ENCODE measurements at regions not wholly inside any gene's neighbourhood (a gene's known extent, or its start where the extent isn't known, plus 50 kb on each side); places are given as distances from the start of the nearest gene placed in this dataset.

- TF ChIP-seq, protein P1, sequence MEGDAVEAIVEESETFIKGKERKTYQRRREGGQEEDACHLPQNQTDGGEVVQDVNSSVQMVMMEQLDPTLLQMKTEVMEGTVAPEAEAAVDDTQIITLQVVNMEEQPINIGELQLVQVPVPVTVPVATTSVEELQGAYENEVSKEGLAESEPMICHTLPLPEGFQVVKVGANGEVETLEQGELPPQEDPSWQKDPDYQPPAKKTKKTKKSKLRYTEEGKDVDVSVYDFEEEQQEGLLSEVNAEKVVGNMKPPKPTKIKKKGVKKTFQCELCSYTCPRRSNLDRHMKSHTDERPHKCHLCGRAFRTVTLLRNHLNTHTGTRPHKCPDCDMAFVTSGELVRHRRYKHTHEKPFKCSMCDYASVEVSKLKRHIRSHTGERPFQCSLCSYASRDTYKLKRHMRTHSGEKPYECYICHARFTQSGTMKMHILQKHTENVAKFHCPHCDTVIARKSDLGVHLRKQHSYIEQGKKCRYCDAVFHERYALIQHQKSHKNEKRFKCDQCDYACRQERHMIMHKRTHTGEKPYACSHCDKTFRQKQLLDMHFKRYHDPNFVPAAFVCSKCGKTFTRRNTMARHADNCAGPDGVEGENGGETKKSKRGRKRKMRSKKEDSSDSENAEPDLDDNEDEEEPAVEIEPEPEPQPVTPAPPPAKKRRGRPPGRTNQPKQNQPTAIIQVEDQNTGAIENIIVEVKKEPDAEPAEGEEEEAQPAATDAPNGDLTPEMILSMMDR (IDR thresholded peaks at IDR 0.05 in 2 of 3, conservative IDR thresholded peaks at IDR 0.05 in 1 of 3; ENCODE audit: control insufficient read depth in 2 of 3, extremely low read depth in 1 of 3, insufficient read depth in 1 of 3, low read depth in 3 of 3, low read length in 3 of 3) = peak in 1 of 3 experiments; percentile 26; a peak in 1 of 6 replicates
- TF ChIP-seq POLR2A (IDR thresholded peaks at IDR 0.05; ENCODE audit: low read depth, low read length) (no peak), YY1 (IDR thresholded peaks at IDR 0.05; ENCODE audit: low read depth, low read length) (no peak), JUNB (IDR thresholded peaks at IDR 0.05) (no peak), EP300 (IDR thresholded peaks at IDR 0.05; ENCODE audit: borderline replicate concordance in 1 of 2, control insufficient read depth in 1 of 2, low read depth in 2 of 2, low read length in 2 of 2) (no peak), CEBPB (IDR thresholded peaks at IDR 0.05; ENCODE audit: borderline replicate concordance in 1 of 2, low read depth in 2 of 2, low read length in 2 of 2) (no peak), MXI1 (IDR thresholded peaks at IDR 0.05; ENCODE audit: low read depth, low read length) (no peak), POLR2AphosphoS5 (IDR thresholded peaks at IDR 0.05; ENCODE audit: low read length) (no peak), EGR1 (IDR thresholded peaks at IDR 0.05; ENCODE audit: borderline replicate concordance in 1 of 2, low read depth in 2 of 2, low read length in 2 of 2) (no peak)
These were observed 288.2 kb upstream of the TMPO start for GRCh38 chr12:98227162-98227561.
